ENCODE measurements at regions not wholly inside any gene's neighbourhood (a gene's known extent, or its start where the extent isn't known, plus 50 kb on each side); places are given as distances from the start of the nearest gene placed in this dataset.

DNA sequence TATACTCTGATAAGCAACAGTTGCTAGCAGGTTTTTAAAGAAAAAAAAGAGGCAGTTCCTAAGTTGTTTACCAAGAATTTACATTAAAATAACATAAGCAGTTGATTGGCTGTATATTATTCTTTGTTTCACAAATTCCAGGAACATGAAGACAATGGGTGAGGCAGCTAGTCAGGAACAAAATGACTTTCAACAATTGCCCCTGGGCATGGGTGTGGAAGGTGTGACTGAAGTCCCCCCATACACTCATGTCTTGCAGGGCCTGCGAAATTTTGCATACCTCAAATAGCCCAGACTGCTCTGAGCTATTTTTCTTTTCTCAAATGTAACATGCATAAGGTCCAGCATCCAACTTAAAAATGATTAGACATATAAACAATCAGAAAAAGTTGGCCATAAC is 267.2 kb upstream of the DIO3 start:
- TF ChIP-seq, protein P1, sequence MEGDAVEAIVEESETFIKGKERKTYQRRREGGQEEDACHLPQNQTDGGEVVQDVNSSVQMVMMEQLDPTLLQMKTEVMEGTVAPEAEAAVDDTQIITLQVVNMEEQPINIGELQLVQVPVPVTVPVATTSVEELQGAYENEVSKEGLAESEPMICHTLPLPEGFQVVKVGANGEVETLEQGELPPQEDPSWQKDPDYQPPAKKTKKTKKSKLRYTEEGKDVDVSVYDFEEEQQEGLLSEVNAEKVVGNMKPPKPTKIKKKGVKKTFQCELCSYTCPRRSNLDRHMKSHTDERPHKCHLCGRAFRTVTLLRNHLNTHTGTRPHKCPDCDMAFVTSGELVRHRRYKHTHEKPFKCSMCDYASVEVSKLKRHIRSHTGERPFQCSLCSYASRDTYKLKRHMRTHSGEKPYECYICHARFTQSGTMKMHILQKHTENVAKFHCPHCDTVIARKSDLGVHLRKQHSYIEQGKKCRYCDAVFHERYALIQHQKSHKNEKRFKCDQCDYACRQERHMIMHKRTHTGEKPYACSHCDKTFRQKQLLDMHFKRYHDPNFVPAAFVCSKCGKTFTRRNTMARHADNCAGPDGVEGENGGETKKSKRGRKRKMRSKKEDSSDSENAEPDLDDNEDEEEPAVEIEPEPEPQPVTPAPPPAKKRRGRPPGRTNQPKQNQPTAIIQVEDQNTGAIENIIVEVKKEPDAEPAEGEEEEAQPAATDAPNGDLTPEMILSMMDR (IDR thresholded peaks at IDR 0.05): no peak
- no peak for TF ChIP-seq POLR2AphosphoS5 (IDR thresholded peaks at IDR 0.05)

All from suprapubic skin (tissue), 3 donors.